BLaER1 (cell line): ENCODE measurements at regions not wholly inside any gene's neighbourhood (a gene's known extent, or its start where the extent isn't known, plus 50 kb on each side); places are given as distances from the start of the nearest gene placed in this dataset.

Experiments used
- H3K27ac ChIP-seq: shearing (Covaris generic); formaldehyde crosslinking; 2 replicates; pipeline ENCODE4 v1.8.1; 2022
- H3K27me3 ChIP-seq: shearing (Covaris generic); formaldehyde crosslinking; 2 replicates; pipeline ENCODE4 v1.8.1; 2022
- H3K36me3 ChIP-seq: shearing (Covaris generic); formaldehyde crosslinking; 2 replicates; pipeline ENCODE4 v1.8.1; 2022
- H3K4me1 ChIP-seq: shearing (Covaris generic); formaldehyde crosslinking; 2 replicates; pipeline ENCODE4 v1.8.1; 2022
- H3K4me2 ChIP-seq: shearing (Covaris generic); formaldehyde crosslinking; 2 replicates; pipeline ENCODE4 v1.8.1; 2022
- H3K4me3 ChIP-seq: shearing (Covaris generic); formaldehyde crosslinking; 2 replicates; pipeline ENCODE4 v1.8.1; 2022
- H3K9ac ChIP-seq: shearing (Covaris generic); formaldehyde crosslinking; 2 replicates; pipeline ENCODE4 v1.8.1; 2022
- H3K9me3 ChIP-seq: shearing (Covaris generic); formaldehyde crosslinking; 2 replicates; pipeline ENCODE4 v1.8.1; 2022
- H4K20me1 ChIP-seq: shearing (Covaris generic); formaldehyde crosslinking; 2 replicates; pipeline ENCODE4 v1.8.1; 2022
- Cebpa-rat ChIP-seq: shearing (Covaris generic); IDR thresholded peaks from 2 replicates; pipeline ENCODE4 v1.8.1; 2022

DNA sequence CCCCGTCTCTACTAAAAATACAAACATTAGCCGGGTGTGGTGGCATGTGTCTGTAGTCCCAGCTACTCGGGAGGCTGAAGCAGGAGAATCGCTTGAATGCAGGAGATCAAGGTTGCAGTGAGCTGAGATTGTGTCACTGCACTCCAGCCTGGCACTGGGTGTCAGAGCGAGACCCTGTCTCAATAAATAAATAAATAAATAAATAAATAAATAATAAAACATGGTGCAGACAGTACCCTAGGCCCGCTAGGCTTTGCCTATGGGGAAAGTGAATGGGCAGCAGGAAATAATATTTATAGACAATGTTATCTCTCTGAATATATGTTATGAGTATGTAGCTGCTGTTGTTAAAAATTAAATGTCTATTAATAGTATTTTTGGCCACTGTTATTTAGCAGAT lies 130.4 kb downstream of the LARP7 start:
- Histone ChIP-seq H3K4me1 (no peaks in the 10 kb centered on the region), H3K4me3 (no peak overlapping the region), H3K9ac (no peak overlapping the region), H3K27ac (no peak overlapping the region), H3K9me3 (no peaks in the 10 kb centered on the region), H3K27me3 (no peaks in the 10 kb centered on the region), H3K36me3 (no peaks in the 10 kb centered on the region), H4K20me1 (no peaks in the 10 kb centered on the region), H3K4me2 (no peak overlapping the region)
- TF ChIP-seq Cebpa-rat: no peak

DNA sequence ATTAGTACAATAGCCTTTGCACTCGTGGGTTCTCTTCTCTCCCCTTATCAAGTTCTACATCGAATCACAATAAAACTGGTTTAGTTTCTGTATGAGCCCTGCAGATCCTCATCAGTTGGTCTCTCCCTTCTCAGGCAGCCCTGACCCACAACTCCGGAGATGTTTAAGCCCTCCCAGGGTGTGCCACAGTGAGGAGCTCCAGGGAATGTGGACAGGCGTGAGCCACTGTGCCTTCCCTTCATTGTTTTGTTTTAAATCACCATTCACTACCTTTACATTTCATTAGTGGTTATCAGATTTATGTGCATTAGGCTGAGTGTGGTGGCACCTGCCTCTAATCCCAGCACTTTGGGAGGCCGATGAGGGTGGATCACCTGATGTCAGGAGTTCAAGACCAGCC lies 133.2 kb downstream of the LARP7 start:
- no peaks in the 10 kb centered on the region for H3K9me3 ChIP-seq
- H4K20me1 ChIP-seq: no peaks in the 10 kb centered on the region
- no peak overlapping the region for H3K4me3 ChIP-seq
- no peak overlapping the region for H3K9ac ChIP-seq
- no peaks in the 10 kb centered on the region for H3K4me1 ChIP-seq
- no peak overlapping the region for H3K4me2 ChIP-seq
- no peak overlapping the region for H3K27ac ChIP-seq
- no peaks in the 10 kb centered on the region for H3K36me3 ChIP-seq
- TF ChIP-seq Cebpa-rat: no peak
- H3K27me3 ChIP-seq: no peaks in the 10 kb centered on the region

DNA sequence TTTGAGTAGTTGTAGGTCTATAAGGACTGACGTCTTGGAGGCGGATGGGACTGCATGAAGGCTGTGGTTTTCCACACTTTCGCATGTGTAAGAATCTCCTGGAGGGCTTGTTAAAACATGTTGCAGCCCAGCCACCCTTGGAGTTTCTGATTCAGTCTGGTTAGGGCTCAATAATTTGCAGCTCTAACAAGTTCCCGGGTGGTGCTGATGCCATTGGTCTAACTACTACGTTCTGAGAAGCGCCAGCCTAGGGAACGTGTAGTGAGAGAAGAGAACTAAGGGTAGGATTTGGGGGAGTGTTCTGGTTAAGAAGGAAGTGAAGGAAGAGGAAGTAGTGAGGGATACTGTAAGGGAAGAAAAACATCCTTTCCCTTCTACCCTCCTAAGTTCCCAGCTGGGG lies 138.9 kb downstream of the LARP7 start:
- no peak overlapping the region for H3K4me3 ChIP-seq
- no peaks in the 10 kb centered on the region for H3K36me3 ChIP-seq
- H3K4me1 ChIP-seq: no peaks in the 10 kb centered on the region
- H3K9ac ChIP-seq: no peak overlapping the region
- no peaks in the 10 kb centered on the region for H3K9me3 ChIP-seq
- H3K4me2 ChIP-seq: no peak overlapping the region
- no peaks in the 10 kb centered on the region for H4K20me1 ChIP-seq
- no peak overlapping the region for H3K27ac ChIP-seq
- TF ChIP-seq Cebpa-rat: no peak
- H3K27me3 ChIP-seq: no peaks in the 10 kb centered on the region

DNA sequence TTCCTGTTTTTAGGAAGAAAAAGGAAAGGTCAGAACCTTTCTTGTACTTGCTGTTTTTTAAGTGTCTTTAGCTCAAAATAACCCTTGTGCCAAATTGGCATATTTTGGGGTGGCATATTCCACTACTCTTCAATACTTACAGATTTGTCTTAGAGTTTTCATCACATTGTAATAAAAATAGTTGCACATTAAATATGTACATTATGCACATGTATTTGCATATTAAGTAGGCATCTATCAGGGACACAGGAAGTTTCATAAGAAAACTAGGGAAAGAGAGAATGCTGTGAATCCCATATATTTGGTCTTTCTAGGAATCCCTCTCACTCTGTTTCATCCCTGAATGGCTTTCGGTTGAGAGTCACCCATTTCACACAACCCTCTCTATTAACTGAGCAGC lies 139.6 kb downstream of the LARP7 start:
- no peak overlapping the region for H3K4me3 ChIP-seq
- H3K4me1 ChIP-seq: no peaks in the 10 kb centered on the region
- H3K9me3 ChIP-seq: no peaks in the 10 kb centered on the region
- no peak overlapping the region for H3K27ac ChIP-seq
- H4K20me1 ChIP-seq: no peaks in the 10 kb centered on the region
- no peaks in the 10 kb centered on the region for H3K36me3 ChIP-seq
- no peak for TF ChIP-seq Cebpa-rat
- no peaks in the 10 kb centered on the region for H3K27me3 ChIP-seq
- no peak overlapping the region for H3K9ac ChIP-seq
- H3K4me2 ChIP-seq: no peak overlapping the region

- Histone ChIP-seq H4K20me1 (no peaks in the 10 kb centered on the region), H3K27ac (no peak overlapping the region), H3K27me3 (no peaks in the 10 kb centered on the region), H3K9ac (no peak overlapping the region), H3K9me3 (no peaks in the 10 kb centered on the region), H3K36me3 (no peaks in the 10 kb centered on the region), H3K4me3 (no peak overlapping the region), H3K4me1 (no peaks in the 10 kb centered on the region), H3K4me2 (no peak overlapping the region)
- TF ChIP-seq Cebpa-rat: no peak
Observed at GRCh38 chr4:112778520-112778919, 141.6 kb downstream of the LARP7 start.

GRCh38 chr4:112793033-112793432 lies 156.1 kb downstream of the LARP7 start:
- H3K27me3 ChIP-seq: no peaks in the 10 kb centered on the region
- no peaks in the 10 kb centered on the region for H4K20me1 ChIP-seq
- H3K9me3 ChIP-seq: no peaks in the 10 kb centered on the region
- H3K9ac ChIP-seq: no peak overlapping the region
- TF ChIP-seq Cebpa-rat: no peak
- no peaks in the 10 kb centered on the region for H3K4me1 ChIP-seq
- H3K27ac ChIP-seq: no peak overlapping the region
- H3K4me2 ChIP-seq: no peak overlapping the region
- H3K36me3 ChIP-seq: no peaks in the 10 kb centered on the region
- H3K4me3 ChIP-seq: no peak overlapping the region

DNA sequence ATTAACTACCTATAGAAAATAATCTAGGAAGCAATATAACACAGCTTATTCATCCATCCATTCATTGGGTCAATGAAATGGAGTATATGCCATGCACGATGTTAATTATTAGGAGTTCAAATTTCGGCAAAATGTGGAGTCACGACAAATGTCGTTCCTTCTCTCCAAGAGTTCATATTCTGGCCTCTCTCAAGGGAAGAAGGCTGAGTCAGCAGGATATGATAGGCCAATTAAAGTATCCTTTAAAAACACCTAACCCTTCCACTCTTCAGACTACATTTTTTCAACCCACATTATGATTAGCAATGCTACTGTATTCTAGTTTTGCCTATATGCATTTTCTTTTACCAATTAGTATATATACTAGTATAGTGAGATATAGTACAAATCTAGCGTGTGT lies 163.1 kb downstream of the LARP7 start:
- no peak overlapping the region for H3K9ac ChIP-seq
- no peaks in the 10 kb centered on the region for H3K27me3 ChIP-seq
- no peaks in the 10 kb centered on the region for H3K9me3 ChIP-seq
- no peak overlapping the region for H3K4me2 ChIP-seq
- no peaks in the 10 kb centered on the region for H3K36me3 ChIP-seq
- H3K27ac ChIP-seq: no peak overlapping the region
- TF ChIP-seq Cebpa-rat: no peak
- no peaks in the 10 kb centered on the region for H3K4me1 ChIP-seq
- H4K20me1 ChIP-seq: no peaks in the 10 kb centered on the region
- no peak overlapping the region for H3K4me3 ChIP-seq

- H4K20me1 ChIP-seq: no peaks in the 10 kb centered on the region
- no peak overlapping the region for H3K4me2 ChIP-seq
- H3K9ac ChIP-seq: no peak overlapping the region
- H3K9me3 ChIP-seq: no peaks in the 10 kb centered on the region
- no peaks in the 10 kb centered on the region for H3K27me3 ChIP-seq
- H3K4me3 ChIP-seq: no peak overlapping the region
- no peak for TF ChIP-seq Cebpa-rat
- no peaks in the 10 kb centered on the region for H3K36me3 ChIP-seq
- no peak overlapping the region for H3K27ac ChIP-seq
- no peaks in the 10 kb centered on the region for H3K4me1 ChIP-seq
Observed at GRCh38 chr4:112801341-112801740, 164.4 kb downstream of the LARP7 start.

DNA sequence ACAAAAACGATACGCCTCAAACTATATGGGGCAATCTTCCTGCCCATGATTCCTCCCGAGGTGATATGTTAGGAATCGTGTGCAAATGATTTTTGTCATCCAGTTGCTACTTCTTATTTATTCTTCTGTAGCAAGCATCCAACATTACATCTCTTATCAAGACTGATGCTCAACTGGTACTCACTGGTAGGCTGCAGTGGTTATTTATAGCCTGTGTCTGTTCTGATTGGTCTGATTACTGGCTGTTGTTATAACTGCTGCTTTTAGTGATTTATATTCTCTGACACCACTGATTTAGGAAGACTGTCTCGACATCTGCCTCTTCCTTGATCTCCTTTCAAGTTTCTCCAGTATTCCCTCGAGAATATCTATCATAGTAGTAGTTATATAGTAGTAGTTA lies 165.8 kb downstream of the LARP7 start:
- Histone ChIP-seq H4K20me1 (no peaks in the 10 kb centered on the region), H3K4me2 (no peak overlapping the region), H3K27ac (no peak overlapping the region), H3K9ac (no peak overlapping the region), H3K4me3 (no peak overlapping the region), H3K36me3 (no peaks in the 10 kb centered on the region), H3K27me3 (no peaks in the 10 kb centered on the region), H3K9me3 (no peaks in the 10 kb centered on the region), H3K4me1 (no peaks in the 10 kb centered on the region)
- TF ChIP-seq Cebpa-rat: no peak

GRCh38 chr4:112807083-112807482 lies 170.1 kb downstream of the LARP7 start:
- no peak overlapping the region for H3K27ac ChIP-seq
- no peaks in the 10 kb centered on the region for H3K9me3 ChIP-seq
- no peak overlapping the region for H3K4me3 ChIP-seq
- H3K4me2 ChIP-seq: no peak overlapping the region
- H3K4me1 ChIP-seq: no peaks in the 10 kb centered on the region
- no peak overlapping the region for H3K9ac ChIP-seq
- no peak for TF ChIP-seq Cebpa-rat
- no peaks in the 10 kb centered on the region for H3K27me3 ChIP-seq
- H3K36me3 ChIP-seq: no peaks in the 10 kb centered on the region
- no peaks in the 10 kb centered on the region for H4K20me1 ChIP-seq

DNA sequence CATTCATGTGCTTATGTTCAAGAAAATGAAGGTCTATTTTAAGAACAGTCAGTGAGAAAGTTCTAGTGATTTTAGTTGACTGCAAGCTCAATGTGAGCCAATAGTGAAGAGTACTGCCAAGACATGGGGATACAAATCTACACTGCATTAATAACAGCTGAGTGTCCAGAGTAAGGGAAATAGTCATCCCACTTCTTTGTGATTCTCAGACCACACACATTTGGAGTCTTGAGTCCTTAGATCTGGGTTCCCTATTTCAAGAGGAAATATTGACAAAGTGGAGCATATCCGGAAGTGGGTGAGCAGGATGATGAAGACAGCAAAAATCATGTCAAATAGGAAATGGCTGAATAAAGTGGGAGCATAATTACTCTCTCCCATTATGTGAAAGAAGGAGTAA lies 171.1 kb downstream of the LARP7 start:
- H3K36me3 ChIP-seq: no peaks in the 10 kb centered on the region
- no peaks in the 10 kb centered on the region for H3K9me3 ChIP-seq
- H3K9ac ChIP-seq: no peak overlapping the region
- no peak for TF ChIP-seq Cebpa-rat
- H3K27me3 ChIP-seq: no peaks in the 10 kb centered on the region
- H3K27ac ChIP-seq: no peak overlapping the region
- no peak overlapping the region for H3K4me3 ChIP-seq
- no peaks in the 10 kb centered on the region for H4K20me1 ChIP-seq
- no peaks in the 10 kb centered on the region for H3K4me1 ChIP-seq
- no peak overlapping the region for H3K4me2 ChIP-seq
